ENCODE measurements at regions not wholly inside any gene's neighbourhood (a gene's known extent, or its start where the extent isn't known, plus 50 kb on each side); places are given as distances from the start of the nearest gene placed in this dataset.

- TF ChIP-seq CTCF (optimal IDR thresholded peaks at IDR 0.05 in 1 of 3, IDR thresholded peaks at IDR 0.05 in 1 of 3, conservative IDR thresholded peaks at IDR 0.05 in 1 of 3; ENCODE audit: extremely low read depth in 1 of 3, insufficient read depth in 2 of 3, low read length in 3 of 3), result no peak
- no peak for TF ChIP-seq EZH2 (IDR thresholded peaks at IDR 0.05; ENCODE audit: low read length)
Observed at GRCh38 chr21:27823652-27824201, 856.8 kb upstream of the ADAMTS5 start.
